GM23338 (cell line): ENCODE measurements at regions not wholly inside any gene's neighbourhood (a gene's known extent, or its start where the extent isn't known, plus 50 kb on each side); places are given as distances from the start of the nearest gene placed in this dataset.

Experiments used
- CREB1 ChIP-seq: fragments of 250-450 bp; sonication (Bioruptor Pico); IDR thresholded peaks from 2 replicates; pipeline ENCODE4 v1.5.0; 2020; ENCODE audit warnings: low read depth, mild to moderate bottlenecking, moderate library complexity
- EZH2 ChIP-seq: fragments of 200-600 bp; sonication (generic); IDR thresholded peaks from one replicate; pipeline ENCODE4 v1.8.0; 2017; ENCODE audit warnings: antibody characterized with exemption, mild to moderate bottlenecking, low read depth; ENCODE audit not compliant: unreplicated experiment
- EZH2phosphoT487 ChIP-seq: fragments of 200-600 bp; sonication (generic); IDR thresholded peaks from one replicate; pipeline ENCODE4 v1.8.1; 2018; ENCODE audit warnings: antibody characterized with exemption; ENCODE audit not compliant: unreplicated experiment
- POLR2AphosphoS5 ChIP-seq: IDR thresholded peaks from 2 replicates; pipeline ENCODE4 v1.6.1; 2016; ENCODE audit warnings: antibody characterized with exemption, low read depth
- TF ChIP-seq, protein P1 (sequence below), 2 experiments: fragments of 200-600 bp in 1 of 2; sonication (generic) in 1 of 2; conservative IDR thresholded peaks; 2 replicates each; pipeline versions ENCODE4 v1.5.1 to v1.6.1; 2016 to 2017; ENCODE audit warnings: antibody characterized with exemption in 2 of 2, low read depth in 2 of 2, mild to moderate bottlenecking in 2 of 2, moderate library complexity in 1 of 2
- TF ChIP-seq, protein P2 (sequence below): IDR thresholded peaks from one replicate; pipeline ENCODE4 v1.6.1; 2018; ENCODE audit warnings: antibody characterized with exemption; ENCODE audit not compliant: unreplicated experiment

DNA sequence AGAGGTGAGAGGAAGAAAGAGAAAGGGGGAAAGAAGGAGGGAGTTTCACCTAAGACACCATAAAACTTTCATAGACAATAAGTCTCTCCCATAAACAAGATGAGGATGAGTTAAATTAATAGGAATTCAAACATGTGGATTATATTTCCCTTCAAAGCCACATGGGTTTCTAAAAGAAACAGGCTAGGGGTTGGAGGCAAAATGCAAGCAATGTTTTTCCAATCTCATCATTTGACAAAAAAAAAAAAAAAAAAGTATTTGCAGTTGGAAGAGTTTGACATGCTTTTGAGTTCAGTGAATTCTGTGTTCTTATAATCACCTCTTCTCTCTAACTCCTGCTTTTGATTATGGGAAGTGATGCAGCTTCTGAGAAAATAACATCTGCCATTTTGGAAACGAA, 186.1 kb upstream of the ADRA1D start:
- TF ChIP-seq, protein P1, sequence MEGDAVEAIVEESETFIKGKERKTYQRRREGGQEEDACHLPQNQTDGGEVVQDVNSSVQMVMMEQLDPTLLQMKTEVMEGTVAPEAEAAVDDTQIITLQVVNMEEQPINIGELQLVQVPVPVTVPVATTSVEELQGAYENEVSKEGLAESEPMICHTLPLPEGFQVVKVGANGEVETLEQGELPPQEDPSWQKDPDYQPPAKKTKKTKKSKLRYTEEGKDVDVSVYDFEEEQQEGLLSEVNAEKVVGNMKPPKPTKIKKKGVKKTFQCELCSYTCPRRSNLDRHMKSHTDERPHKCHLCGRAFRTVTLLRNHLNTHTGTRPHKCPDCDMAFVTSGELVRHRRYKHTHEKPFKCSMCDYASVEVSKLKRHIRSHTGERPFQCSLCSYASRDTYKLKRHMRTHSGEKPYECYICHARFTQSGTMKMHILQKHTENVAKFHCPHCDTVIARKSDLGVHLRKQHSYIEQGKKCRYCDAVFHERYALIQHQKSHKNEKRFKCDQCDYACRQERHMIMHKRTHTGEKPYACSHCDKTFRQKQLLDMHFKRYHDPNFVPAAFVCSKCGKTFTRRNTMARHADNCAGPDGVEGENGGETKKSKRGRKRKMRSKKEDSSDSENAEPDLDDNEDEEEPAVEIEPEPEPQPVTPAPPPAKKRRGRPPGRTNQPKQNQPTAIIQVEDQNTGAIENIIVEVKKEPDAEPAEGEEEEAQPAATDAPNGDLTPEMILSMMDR (conservative IDR thresholded peaks at IDR 0.05; ENCODE audit: low read depth in 2 of 2): no peak
- TF ChIP-seq POLR2AphosphoS5: no peak
- no peak for TF ChIP-seq EZH2phosphoT487
- no peak for TF ChIP-seq EZH2
- TF ChIP-seq, protein P2, sequence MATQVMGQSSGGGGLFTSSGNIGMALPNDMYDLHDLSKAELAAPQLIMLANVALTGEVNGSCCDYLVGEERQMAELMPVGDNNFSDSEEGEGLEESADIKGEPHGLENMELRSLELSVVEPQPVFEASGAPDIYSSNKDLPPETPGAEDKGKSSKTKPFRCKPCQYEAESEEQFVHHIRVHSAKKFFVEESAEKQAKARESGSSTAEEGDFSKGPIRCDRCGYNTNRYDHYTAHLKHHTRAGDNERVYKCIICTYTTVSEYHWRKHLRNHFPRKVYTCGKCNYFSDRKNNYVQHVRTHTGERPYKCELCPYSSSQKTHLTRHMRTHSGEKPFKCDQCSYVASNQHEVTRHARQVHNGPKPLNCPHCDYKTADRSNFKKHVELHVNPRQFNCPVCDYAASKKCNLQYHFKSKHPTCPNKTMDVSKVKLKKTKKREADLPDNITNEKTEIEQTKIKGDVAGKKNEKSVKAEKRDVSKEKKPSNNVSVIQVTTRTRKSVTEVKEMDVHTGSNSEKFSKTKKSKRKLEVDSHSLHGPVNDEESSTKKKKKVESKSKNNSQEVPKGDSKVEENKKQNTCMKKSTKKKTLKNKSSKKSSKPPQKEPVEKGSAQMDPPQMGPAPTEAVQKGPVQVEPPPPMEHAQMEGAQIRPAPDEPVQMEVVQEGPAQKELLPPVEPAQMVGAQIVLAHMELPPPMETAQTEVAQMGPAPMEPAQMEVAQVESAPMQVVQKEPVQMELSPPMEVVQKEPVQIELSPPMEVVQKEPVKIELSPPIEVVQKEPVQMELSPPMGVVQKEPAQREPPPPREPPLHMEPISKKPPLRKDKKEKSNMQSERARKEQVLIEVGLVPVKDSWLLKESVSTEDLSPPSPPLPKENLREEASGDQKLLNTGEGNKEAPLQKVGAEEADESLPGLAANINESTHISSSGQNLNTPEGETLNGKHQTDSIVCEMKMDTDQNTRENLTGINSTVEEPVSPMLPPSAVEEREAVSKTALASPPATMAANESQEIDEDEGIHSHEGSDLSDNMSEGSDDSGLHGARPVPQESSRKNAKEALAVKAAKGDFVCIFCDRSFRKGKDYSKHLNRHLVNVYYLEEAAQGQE: no peak
- no peak for TF ChIP-seq CREB1 (CRISPR knock-in tag)
